Endothelial cell of umbilical vein (primary cell): ENCODE measurements at regions not wholly inside any gene's neighbourhood (a gene's known extent, or its start where the extent isn't known, plus 50 kb on each side); places are given as distances from the start of the nearest gene placed in this dataset.

Source experiments
- EZH2 ChIP-seq: IDR thresholded peaks from 2 replicates; pipeline ENCODE4 v1.6.1; 2012; ENCODE audit warnings: borderline replicate concordance, low read depth, mild to moderate bottlenecking, moderate library complexity, low read length, inconsistent platforms; ENCODE audit not compliant: severe bottlenecking
- TF ChIP-seq, protein P1 (sequence below), 2 donors: IDR thresholded peaks; 1 replicate in 1 of 2; 2 replicates in 1 of 2; pipeline ENCODE4 v1.5.1; 2011; ENCODE audit warnings: low read length in 2 of 2, mild to moderate bottlenecking in 2 of 2, moderate library complexity in 2 of 2, control low read depth in 1 of 2, inconsistent platforms in 1 of 2, low read depth in 1 of 2; ENCODE audit not compliant: insufficient read depth in 1 of 2; ENCODE audit errors: extremely low read depth in 1 of 2

DNA sequence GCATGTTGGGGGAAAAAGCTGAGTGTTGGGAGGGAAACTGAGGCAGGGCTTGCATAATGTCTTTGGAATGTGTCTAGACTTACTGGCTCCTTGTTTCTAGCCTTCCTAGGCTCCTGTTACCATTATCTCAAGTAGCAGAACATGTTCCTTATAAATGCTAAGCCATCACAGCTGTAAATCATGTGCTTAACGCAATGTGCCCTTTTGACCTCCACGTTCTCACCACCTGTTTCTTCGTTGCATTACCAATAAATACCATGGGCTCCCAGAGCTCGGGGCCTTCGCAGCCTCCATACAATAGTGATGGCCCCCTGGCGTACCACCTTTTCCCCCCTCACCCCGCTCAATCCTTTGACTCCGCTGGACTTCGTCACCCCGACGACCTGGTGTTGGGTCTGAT lies 54.0 kb upstream of the CWC22 start:
- TF ChIP-seq, protein P1, sequence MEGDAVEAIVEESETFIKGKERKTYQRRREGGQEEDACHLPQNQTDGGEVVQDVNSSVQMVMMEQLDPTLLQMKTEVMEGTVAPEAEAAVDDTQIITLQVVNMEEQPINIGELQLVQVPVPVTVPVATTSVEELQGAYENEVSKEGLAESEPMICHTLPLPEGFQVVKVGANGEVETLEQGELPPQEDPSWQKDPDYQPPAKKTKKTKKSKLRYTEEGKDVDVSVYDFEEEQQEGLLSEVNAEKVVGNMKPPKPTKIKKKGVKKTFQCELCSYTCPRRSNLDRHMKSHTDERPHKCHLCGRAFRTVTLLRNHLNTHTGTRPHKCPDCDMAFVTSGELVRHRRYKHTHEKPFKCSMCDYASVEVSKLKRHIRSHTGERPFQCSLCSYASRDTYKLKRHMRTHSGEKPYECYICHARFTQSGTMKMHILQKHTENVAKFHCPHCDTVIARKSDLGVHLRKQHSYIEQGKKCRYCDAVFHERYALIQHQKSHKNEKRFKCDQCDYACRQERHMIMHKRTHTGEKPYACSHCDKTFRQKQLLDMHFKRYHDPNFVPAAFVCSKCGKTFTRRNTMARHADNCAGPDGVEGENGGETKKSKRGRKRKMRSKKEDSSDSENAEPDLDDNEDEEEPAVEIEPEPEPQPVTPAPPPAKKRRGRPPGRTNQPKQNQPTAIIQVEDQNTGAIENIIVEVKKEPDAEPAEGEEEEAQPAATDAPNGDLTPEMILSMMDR (IDR thresholded peaks at IDR 0.05; ENCODE audit: extremely low read depth in 1 of 2, insufficient read depth in 1 of 2, low read depth in 1 of 2, low read length in 2 of 2): no peak
- no peak for TF ChIP-seq EZH2
